ENCODE measurements at regions not wholly inside any gene's neighbourhood (a gene's known extent, or its start where the extent isn't known, plus 50 kb on each side); places are given as distances from the start of the nearest gene placed in this dataset.

- DNase-seq (ENCODE audit: low spot score) = no peak
Observed at GRCh38 chr9:105861972-105862371, 167.6 kb downstream of the TMEM38B start.

- DNase-seq (ENCODE audit: low spot score) = no peak
Observed at GRCh38 chr9:105864248-105864898, 170.0 kb downstream of the TMEM38B start.

DNA sequence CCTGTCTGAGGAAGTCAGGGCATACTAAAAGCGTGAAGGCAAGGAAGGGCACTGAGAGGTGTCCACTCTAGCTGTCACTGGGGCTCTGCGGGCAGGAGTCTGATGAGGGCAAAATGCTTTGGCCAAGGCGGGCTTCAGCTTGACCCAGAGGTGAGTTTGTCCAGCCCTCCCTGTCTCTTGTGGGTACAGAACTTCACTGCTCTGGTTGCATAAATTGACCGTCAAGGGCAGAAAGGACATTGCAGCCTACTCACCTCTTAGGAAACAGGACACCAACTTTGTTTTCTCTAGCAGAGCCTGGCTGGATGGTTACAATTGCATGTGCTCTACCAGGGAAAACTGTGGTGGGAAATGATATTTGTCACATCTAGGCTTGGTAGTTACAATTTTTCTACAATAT is 170.9 kb downstream of the TMEM38B start:
- DNase-seq (ENCODE audit: low spot score) = no peak

- no peak for DNase-seq (ENCODE audit: low spot score)
Observed at GRCh38 chr9:105871540-105871939, 177.2 kb downstream of the TMEM38B start.

- DNase-seq (ENCODE audit: low spot score) = no peak
Observed at GRCh38 chr9:105873801-105874200, 179.5 kb downstream of the TMEM38B start.

GRCh38 chr9:105877721-105878120 is 183.4 kb downstream of the TMEM38B start:
- no peak for DNase-seq (ENCODE audit: low spot score)

DNA sequence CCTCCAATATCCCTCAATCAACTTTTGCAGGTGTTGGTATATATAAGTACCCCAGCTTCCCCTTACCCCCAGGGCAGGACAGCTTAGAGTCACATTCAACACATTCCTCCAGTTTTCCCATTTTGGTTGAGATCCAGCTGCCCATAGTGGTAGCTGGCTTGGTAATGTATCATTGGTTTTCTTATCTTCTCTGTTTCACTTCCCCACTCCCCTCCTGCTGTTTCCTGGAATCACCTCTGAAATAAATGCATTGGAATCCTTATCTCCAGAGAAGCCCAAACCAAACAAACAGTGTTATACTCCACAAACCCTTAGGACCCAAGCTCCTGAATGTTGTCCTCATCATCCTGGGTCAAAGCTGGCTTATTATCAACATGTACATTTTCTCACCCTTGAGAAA is 184.8 kb downstream of the TMEM38B start:
- no peak for DNase-seq (ENCODE audit: low spot score)

DNA sequence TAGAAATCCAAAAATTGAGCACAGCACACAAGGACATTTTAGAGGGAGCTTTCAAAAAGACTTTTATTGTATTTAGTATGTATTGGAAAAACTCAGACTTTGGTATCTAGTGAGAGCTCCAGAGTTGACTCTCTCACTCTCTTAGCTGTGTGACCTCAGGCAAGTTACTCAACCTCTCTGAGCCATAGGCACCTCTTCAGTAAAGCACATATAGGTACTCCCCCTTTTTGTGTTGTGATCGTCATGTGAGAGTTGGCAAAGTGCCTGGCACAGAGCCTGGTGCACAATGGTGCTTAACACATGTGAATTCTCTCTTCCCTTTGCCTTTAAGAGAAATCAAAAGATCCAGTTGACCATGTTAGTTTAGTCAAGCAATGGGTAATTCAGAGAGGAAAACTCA is 186.2 kb downstream of the TMEM38B start:
- no peak for DNase-seq (ENCODE audit: low spot score)

DNA sequence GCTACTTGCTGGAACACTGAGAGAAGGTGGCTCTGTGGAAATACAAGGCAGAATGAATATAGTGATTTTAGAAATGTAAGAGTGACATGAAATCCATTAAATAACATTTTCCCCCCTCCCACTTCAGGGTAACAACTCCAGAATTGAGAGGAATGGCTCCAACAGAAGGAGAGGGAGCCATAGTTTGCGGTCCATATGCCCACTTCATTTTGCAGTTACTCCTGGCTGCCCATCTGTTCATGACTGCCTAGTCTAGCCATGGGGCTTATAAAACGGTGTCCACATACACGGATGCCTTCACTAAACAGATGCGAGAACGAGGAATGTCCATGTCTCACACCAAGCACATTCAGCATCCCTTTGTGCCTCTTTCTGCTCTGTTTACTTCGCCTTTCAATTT is 186.7 kb downstream of the TMEM38B start:
- no peak for DNase-seq (ENCODE audit: low spot score)

DNA sequence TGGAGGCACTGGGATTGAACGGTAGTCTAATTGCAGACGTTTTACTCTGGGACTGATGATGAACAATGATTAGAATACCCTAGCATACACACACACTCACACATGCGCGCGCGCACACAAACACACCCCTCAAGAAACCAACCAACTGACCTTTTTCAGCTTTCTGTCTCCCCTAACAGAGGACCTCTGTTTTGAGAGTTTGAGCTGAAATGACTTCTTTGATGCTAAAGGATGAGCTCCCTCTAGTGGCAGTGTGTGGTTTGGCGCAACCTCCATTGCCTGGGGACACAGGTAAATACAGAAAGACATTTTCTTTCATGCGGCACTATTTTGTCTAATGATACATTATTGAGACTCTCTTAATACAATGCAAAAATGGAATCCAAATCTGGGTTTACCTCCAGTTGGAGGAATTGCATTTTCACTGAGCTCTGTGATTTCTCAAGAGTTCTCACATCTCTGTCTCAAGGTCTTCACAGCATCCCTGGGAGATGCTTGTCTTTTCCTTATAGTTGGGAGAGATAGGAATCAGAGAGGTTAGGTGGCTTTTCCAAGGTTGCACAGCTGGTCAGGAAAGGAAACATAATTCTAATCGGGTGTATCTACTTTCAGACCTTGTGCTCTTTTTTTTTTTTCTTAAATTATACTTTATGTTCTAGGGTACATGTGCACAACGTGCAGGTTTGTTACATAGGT is 187.5 kb downstream of the TMEM38B start:
- peak; percentile 56 for DNase-seq (ENCODE audit: low spot score)

DNA sequence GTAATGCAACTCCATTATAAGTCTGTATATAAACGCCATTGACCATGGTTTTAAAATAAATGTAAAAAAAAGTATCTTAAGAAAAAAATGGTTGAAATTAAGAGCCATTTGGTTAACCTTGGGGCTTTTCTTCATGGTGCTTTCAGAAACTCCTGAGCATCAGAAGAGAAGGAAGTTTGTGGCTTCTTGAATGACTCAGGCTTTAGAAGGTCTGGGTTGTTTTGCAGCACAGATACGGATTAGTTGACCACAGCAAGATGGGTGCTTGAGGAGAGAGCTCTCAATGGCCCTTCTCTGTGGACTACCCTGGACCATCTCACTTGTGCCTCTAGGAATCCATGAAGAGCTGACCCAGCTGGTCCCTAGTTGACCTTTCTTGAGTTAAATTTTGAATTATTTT is 189.5 kb downstream of the TMEM38B start:
- no peak for DNase-seq (ENCODE audit: low spot score)

DNA sequence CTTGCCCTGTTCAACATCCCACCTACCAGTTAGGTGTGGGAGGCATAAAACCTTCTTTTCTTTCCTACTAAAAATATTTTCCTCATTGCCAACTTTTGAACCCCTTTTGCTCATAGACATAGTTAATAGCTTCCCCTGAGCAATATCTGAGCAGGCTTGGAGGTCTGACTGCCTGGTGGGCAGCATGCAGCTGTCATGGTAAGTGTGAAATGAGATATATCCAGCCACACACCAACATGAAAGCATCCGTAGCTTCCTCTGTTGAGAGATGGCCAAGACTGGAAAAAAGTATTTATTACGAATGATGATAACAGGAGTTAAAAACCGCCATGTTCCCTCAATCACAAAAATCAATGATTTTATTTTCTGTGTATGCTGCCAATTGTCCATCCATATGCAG is 190.1 kb downstream of the TMEM38B start:
- no peak for DNase-seq (ENCODE audit: low spot score)

GRCh38 chr9:105886136-105886535 is 191.8 kb downstream of the TMEM38B start:
- DNase-seq (ENCODE audit: low spot score) = no peak

- no peak for DNase-seq (ENCODE audit: low spot score)
Observed at GRCh38 chr9:105887679-105888078, 193.3 kb downstream of the TMEM38B start.

DNA sequence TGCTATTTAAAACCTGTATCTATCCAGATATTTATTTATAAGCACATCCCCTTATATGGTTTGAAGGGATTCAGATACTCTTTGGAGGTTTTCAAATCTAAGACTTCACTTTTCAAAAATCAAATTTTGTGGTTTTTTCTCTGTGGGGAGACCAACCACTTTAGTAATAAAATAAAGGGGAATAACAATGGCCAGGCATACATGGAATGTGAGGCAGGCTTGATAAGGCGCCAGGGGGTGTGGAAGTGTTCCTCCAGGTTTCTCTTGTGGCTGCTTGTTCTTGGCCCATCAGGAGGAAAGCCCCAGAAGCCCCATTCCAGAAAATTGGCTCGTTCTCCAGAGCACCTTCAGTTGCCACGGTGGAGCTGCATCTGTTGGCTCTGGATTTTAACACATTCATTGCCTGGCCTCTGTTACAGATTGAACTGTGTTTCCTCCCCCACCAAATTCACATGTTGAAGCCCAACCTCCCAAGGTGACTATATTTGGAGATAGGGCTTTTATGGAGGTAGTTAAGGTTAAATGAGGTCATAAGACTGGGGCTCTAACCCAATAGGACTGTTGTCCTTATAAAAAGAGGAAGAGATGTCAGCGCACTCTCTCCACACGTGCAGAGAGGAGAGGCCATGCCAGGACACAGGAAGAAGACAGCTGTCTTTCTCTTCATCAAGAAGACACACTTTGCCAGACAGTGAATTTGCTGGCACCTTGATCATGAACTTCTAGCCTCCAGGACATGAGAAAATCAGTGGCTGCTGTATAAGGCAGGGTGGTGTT is 195.9 kb downstream of the TMEM38B start:
- DNase-seq (ENCODE audit: low spot score) = no peak

DNA sequence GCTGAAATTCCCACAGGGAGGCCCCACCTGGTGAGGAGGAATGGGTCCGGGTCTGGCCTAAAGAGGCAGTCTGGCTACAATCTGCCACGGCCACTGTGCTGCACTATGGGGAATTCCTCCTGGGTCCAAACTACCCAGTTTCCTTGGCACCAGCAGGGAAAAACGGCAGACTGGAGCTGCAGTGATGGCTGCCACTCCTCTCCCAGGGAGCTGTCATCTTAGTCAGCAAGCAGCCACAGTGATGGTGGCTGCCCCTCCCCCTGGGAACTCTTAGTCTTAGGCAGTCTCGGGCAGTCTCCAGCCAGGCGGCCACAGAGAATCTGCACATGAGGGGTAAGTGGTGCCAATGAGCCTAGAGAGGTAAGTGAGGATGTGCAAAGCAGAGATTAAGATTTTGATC is 205.8 kb downstream of the TMEM38B start:
- DNase-seq (ENCODE audit: low spot score) = no peak

GRCh38 chr9:105901514-105902109 is 207.3 kb downstream of the TMEM38B start:
- no peak for DNase-seq (ENCODE audit: low spot score)

GRCh38 chr9:105908069-105908468 is 213.7 kb downstream of the TMEM38B start:
- DNase-seq (ENCODE audit: low spot score) = no peak

- no peak for DNase-seq (ENCODE audit: low spot score)
Observed at GRCh38 chr9:105911104-105911911, 217.0 kb downstream of the TMEM38B start.

GRCh38 chr9:105912157-105912862 is 218.0 kb downstream of the TMEM38B start:
- no peak for DNase-seq (ENCODE audit: low spot score)

DNA sequence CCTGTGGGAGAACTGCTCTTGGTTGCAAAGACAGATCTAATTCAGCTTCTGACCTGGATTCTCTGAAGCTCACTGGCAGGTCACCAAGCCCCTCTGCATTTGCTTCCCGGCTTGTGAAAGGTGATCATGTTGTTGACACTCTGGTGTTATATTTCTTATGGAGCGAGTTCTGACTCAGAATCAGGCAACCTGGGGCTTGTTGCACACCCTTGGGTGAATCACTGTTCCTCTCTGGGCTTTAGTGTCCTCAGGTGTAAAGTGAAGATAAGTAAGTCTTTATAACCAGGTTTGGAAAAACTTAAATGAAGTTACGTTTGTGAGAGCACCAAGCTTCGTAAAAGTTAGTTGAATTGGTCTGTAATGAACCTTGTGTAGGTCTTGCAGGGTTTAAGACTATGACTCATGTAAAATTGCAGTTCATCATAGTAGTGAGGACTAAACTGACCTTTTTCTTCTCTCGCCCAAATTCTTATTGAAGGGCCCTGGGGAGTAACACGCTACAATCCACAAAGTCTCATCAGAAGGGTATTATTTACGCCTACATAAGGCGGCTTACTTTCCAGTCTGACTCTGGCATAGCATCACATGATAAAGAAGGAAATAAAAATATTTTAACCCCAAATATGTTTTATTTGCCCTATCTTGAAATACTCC is 218.6 kb downstream of the TMEM38B start:
- DNase-seq (ENCODE audit: low spot score) = no peak

Data from CD4-positive, alpha-beta T cell treated with Interleukin-15 for 4 hours (primary cell).